GM10266 (cell line): ENCODE measurements at regions not wholly inside any gene's neighbourhood (a gene's known extent, or its start where the extent isn't known, plus 50 kb on each side); places are given as distances from the start of the nearest gene placed in this dataset.

ENCODE experiments used
- DNase-seq: peaks from one replicate; pipeline ENCODE4 v3.0.0; 2012; ENCODE audit errors: extremely low spot score
- TF ChIP-seq, protein P1 (sequence below): IDR thresholded peaks from 2 replicates; pipeline ENCODE4 v1.5.1; 2012; ENCODE audit warnings: mild to moderate bottlenecking, low read depth; ENCODE audit not compliant: control insufficient read depth, insufficient read depth; ENCODE audit errors: missing control alignments

DNA sequence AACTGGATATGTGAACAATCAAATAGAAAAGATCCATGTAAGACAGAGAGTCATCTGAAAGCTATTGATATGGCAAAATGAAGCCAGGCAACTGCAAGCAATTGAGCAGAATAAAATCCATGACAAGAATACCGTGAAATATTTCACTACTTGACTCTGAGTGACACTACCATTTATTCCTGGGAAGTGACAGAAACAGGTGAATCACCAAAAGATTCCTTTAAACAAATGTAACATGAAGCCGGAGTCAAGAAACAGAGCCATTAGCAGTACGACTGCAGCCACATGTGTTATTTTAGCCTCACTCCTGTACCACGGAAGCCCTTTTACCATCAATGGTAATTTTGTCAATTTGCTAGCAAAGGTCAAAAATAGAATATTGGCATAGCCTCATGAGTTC is 197.7 kb upstream of the POT1 start:
- TF ChIP-seq, protein P1, sequence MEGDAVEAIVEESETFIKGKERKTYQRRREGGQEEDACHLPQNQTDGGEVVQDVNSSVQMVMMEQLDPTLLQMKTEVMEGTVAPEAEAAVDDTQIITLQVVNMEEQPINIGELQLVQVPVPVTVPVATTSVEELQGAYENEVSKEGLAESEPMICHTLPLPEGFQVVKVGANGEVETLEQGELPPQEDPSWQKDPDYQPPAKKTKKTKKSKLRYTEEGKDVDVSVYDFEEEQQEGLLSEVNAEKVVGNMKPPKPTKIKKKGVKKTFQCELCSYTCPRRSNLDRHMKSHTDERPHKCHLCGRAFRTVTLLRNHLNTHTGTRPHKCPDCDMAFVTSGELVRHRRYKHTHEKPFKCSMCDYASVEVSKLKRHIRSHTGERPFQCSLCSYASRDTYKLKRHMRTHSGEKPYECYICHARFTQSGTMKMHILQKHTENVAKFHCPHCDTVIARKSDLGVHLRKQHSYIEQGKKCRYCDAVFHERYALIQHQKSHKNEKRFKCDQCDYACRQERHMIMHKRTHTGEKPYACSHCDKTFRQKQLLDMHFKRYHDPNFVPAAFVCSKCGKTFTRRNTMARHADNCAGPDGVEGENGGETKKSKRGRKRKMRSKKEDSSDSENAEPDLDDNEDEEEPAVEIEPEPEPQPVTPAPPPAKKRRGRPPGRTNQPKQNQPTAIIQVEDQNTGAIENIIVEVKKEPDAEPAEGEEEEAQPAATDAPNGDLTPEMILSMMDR, result no peak
- DNase-seq, result no peak

GRCh38 chr7:125126376-125126775 is 196.8 kb upstream of the POT1 start:
- TF ChIP-seq, protein P1, result no peak
- DNase-seq, result no peak

- DNase-seq, result no peak
- TF ChIP-seq, protein P1, result no peak
Observed at GRCh38 chr7:125125315-125125714, 195.7 kb upstream of the POT1 start.

- TF ChIP-seq, protein P1, result no peak
- DNase-seq, result no peak
Observed at GRCh38 chr7:125122173-125122572, 192.5 kb upstream of the POT1 start.

- DNase-seq, result no peak
- TF ChIP-seq, protein P1, result no peak
Observed at GRCh38 chr7:125119559-125120115, 190.0 kb upstream of the POT1 start.

DNA sequence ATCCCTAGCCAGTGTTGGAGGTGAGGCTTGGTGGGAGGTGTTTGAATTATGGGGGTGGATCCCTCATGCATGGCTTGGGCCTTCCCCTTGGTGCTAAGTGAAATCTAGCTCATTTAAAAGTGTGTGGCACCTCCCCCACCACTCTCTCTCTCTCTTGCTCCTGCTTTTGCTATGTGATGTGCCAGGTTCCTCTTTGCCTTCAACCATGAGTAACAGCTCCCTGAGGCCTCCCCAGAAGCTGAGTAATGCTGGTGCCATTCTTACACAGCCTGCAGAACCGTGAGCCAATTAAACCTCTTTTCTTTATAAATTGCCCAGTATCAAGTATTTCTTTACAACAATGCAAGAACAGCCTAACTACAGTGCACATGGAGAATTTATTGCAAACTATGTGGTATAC is 188.8 kb upstream of the POT1 start:
- TF ChIP-seq, protein P1, result no peak
- DNase-seq, result no peak

- TF ChIP-seq, protein P1, result no peak
- no peak for DNase-seq
Observed at GRCh38 chr7:125112850-125113249, 183.2 kb upstream of the POT1 start.
